ENCODE measurements at regions not wholly inside any gene's neighbourhood (a gene's known extent, or its start where the extent isn't known, plus 50 kb on each side); places are given as distances from the start of the nearest gene placed in this dataset.

DNA sequence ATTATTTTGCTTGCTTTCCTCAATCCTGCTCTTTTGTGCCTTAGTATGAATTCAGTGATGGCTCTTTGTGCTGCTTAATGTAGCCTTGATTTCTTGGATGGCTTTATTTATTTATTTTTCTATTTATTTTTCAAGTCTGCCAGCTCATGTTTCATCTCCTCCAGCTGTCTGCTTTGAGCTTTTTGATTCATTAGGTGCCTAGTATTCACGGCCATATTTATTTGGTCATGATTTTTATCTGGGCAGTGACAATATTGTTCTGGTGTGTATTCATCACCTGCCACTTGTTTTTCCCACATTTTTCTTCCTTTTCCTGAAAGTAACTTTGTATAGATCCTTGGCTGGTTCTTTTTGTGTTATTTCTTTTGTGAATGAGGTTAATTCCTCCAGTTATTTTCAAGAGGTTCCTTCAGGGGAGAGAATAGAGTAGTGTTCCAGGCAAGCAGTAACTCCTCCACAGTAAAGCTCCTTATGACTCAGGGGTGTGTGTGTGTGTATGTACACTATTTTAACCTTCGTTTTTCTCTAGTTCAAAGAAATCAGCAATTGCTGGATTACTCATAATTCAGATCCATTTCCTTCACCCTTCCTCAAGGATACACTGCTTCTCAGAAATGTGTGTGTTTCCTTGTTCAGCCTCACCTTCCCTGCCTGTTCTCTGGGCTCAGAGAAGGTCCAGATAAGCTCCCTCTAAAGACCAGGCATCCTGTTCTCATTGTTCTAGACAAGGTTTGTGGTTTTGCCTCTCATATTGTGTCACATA, 51.6 kb upstream of the PMCH start:
- TF ChIP-seq, protein P1, sequence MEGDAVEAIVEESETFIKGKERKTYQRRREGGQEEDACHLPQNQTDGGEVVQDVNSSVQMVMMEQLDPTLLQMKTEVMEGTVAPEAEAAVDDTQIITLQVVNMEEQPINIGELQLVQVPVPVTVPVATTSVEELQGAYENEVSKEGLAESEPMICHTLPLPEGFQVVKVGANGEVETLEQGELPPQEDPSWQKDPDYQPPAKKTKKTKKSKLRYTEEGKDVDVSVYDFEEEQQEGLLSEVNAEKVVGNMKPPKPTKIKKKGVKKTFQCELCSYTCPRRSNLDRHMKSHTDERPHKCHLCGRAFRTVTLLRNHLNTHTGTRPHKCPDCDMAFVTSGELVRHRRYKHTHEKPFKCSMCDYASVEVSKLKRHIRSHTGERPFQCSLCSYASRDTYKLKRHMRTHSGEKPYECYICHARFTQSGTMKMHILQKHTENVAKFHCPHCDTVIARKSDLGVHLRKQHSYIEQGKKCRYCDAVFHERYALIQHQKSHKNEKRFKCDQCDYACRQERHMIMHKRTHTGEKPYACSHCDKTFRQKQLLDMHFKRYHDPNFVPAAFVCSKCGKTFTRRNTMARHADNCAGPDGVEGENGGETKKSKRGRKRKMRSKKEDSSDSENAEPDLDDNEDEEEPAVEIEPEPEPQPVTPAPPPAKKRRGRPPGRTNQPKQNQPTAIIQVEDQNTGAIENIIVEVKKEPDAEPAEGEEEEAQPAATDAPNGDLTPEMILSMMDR (conservative IDR thresholded peaks at IDR 0.05; ENCODE audit: low read depth): no peak
- no peak overlapping the region for H3K27ac ChIP-seq
- POLR2A ChIA-PET (ENCODE audit: low non-redundant PET): no interaction called here
- no peak for DNase-seq (ENCODE audit: low spot score)
- CTCF ChIA-PET: interaction anchor here (0.7 kb wide), 1 partner anchor 291 kb away, joined by 5 read pairs; no protein-coding TSS in a partner anchor
